Panc1 (cell line): ENCODE measurements at regions not wholly inside any gene's neighbourhood (a gene's known extent, or its start where the extent isn't known, plus 50 kb on each side); places are given as distances from the start of the nearest gene placed in this dataset.

Experiments used
- ATAC-seq: fragments of 200-7000 bp; cut with Tn5 transposase; 2 replicates; pipeline ENCODE4 v1.9.1; 2020; ENCODE audit warnings: mild to moderate bottlenecking, moderate library complexity
- BruUV-seq: library from RNA; stranded (reverse); fragments of 400-500 nt; replicated peaks from 2 replicates; lab custom pipeline; 2021; lab: Mats Ljungman, UMichigan
- CTCF ChIA-PET: fragments of 300-600 bp; sonication (Branson Sonifier 250); formaldehyde crosslinking; loops from one replicate; lab custom pipeline; 2022; ENCODE audit warnings: antibody characterized with exemption; lab: Charles Lee
- POLR2A ChIA-PET: fragments of 300-600 bp; sonication (Branson Sonifier 250); formaldehyde crosslinking; loops from one replicate; lab custom pipeline; 2022; ENCODE audit warnings: antibody characterized with exemption; lab: Charles Lee
- DNase-seq: peaks from one replicate; pipeline ENCODE4 v3.0.0-alpha.2; 2010; ENCODE audit warnings: low read depth, low spot score
- H3K27ac ChIP-seq: 2 replicates; pipeline ENCODE4 v1.5.1; 2011; ENCODE audit warnings: mild to moderate bottlenecking, low read length, inconsistent platforms
- H3K27me3 ChIP-seq: fragments of 200-500 bp; sonication (Bioruptor generic); 2 replicates; pipeline ENCODE4 v1.6.0; 2014; ENCODE audit warnings: low read length, inconsistent platforms; ENCODE audit not compliant: control insufficient read depth, insufficient read depth
- H3K36me3 ChIP-seq: fragments of 200-500 bp; sonication (Bioruptor generic); 2 replicates; pipeline ENCODE4 v1.5.1; 2014; ENCODE audit warnings: inconsistent platforms, mild to moderate bottlenecking, low read length, moderate library complexity; ENCODE audit not compliant: control insufficient read depth, insufficient read depth
- H3K4me1 ChIP-seq: 2 replicates; pipeline ENCODE4 v1.5.1; 2011; ENCODE audit warnings: inconsistent platforms, mild to moderate bottlenecking, low read length, moderate library complexity; ENCODE audit not compliant: control insufficient read depth, insufficient read depth
- H3K4me3 ChIP-seq, 2 experiments: 2 replicates each; pipeline ENCODE4 v1.5.1; 2011 to 2012; ENCODE audit warnings: low read depth in 2 of 2, low read length in 2 of 2, mild to moderate bottlenecking in 2 of 2, inconsistent platforms in 1 of 2, moderate library complexity in 1 of 2
- H3K9me3 ChIP-seq: fragments of 200-500 bp; sonication (Bioruptor generic); 2 replicates; pipeline ENCODE4 v1.5.1; 2014; ENCODE audit warnings: low read depth, mild to moderate bottlenecking, inconsistent platforms, low read length, moderate library complexity; ENCODE audit not compliant: control insufficient read depth, insufficient read depth
- CTCF ChIP-seq: fragments of 450-650 bp; IDR thresholded peaks from 2 replicates; pipeline ENCODE4 v1.5.1; 2017; ENCODE audit warnings: mild to moderate bottlenecking
- POLR2AphosphoS5 ChIP-seq: IDR thresholded peaks from 2 replicates; pipeline ENCODE4 v1.6.1; 2012; ENCODE audit warnings: mild to moderate bottlenecking, low read depth, low read length, moderate library complexity
- REST ChIP-seq, 2 experiments: IDR thresholded peaks; 2 replicates each; pipeline ENCODE4 v1.6.1; 2011 to 2012; ENCODE audit warnings: low read depth in 2 of 2, control low read depth in 1 of 2, low read length in 1 of 2, mild to moderate bottlenecking in 1 of 2, moderate library complexity in 1 of 2; ENCODE audit not compliant: insufficient read depth in 1 of 2
- SIN3A ChIP-seq: IDR thresholded peaks from 2 replicates; pipeline ENCODE4 v1.6.1; 2012; ENCODE audit warnings: low read depth, mild to moderate bottlenecking, low read length, moderate library complexity, borderline replicate concordance; ENCODE audit not compliant: insufficient read depth
- TCF7L2 ChIP-seq: IDR thresholded peaks from 2 replicates; pipeline ENCODE4 v1.6.1; 2011; ENCODE audit warnings: mild to moderate bottlenecking, low read depth, low read length, inconsistent platforms
- in situ Hi-C: cut with HindIII; loops from 2 replicates; pipeline ENCODE4 v1.10.0; 2016; ENCODE audit warnings: low sequenced_read_pairs, low pct_unique_long_range_greater_than_20kb
- intact Hi-C: fragments of 100-400 bp; cut with micrococcal nuclease; formaldehyde crosslinking; loops from one replicate; pipeline ENCODE4 v1.10.0; 2022; ENCODE audit not compliant: unreplicated experiment

DNA sequence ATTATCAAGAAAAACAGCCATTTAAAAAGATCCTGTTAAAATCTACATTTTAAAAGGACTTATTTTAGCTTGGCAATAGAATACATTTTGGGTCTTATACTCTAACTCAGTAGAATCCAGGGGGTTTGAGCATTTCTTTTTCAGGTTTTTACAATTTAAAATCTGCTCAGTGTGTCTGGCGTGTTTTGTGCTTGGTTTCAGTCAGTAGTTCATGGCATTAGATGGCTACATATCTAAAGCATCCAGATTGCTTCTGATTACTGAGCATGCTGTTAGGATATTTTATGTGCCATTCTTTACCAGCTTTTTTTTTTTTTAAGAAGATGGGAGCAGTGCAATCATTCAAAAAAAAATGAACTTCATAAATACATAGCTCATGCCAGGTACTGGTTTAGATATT is 566.1 kb upstream of the LARGE1 start:
- Histone ChIP-seq H3K9me3 (no peaks in the 10 kb centered on the region), H3K4me1 (no peaks in the 10 kb centered on the region), H3K27ac (no peak overlapping the region), H3K36me3 (no peaks in the 10 kb centered on the region), H3K4me3 (no peak overlapping the region), H3K27me3 (no peaks in the 10 kb centered on the region)
- DNase-seq (no peak), ATAC-seq (no peak)
- BruUV-seq = no TSS peak
- intact Hi-C loops (no loop called here), in situ Hi-C loops (no loop called here)
- POLR2A ChIA-PET = no interaction called here
- TF ChIP-seq TCF7L2 (no peak), SIN3A (no peak), CTCF (no peak), REST (IDR thresholded peaks at IDR 0.05; ENCODE audit: insufficient read depth in 1 of 2, low read depth in 2 of 2, low read length in 1 of 2) (no peak), POLR2AphosphoS5 (no peak)
- CTCF ChIA-PET = no interaction called here

DNA sequence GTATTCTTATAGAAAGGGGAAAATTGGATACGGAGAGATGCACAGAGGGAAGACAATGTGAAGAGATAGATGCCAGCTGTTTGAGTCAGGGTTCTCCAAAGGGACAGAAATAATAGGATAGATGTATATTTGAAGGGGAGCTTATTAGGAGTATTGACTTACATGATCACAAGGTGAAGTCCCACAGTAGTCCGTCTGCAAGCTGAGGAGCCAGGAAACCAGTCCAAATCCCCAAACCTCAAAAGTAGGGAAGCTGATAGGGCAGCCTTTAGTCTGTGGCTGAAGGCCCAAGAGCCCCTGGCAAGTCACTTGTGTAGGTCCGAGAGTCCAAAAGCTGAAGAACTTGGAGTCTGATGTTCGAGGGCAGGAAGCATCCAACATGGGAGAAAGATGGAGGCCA is 569.6 kb upstream of the LARGE1 start:
- H3K27me3 ChIP-seq = no peaks in the 10 kb centered on the region
- no peak overlapping the region for H3K4me3 ChIP-seq
- no TSS peak for BruUV-seq
- DNase-seq (no peak), ATAC-seq (no peak)
- no peak for TF ChIP-seq SIN3A
- TF ChIP-seq REST (IDR thresholded peaks at IDR 0.05; ENCODE audit: insufficient read depth in 1 of 2, low read depth in 2 of 2, low read length in 1 of 2) = no peak
- TF ChIP-seq POLR2AphosphoS5 = no peak
- TF ChIP-seq CTCF = no peak
- TF ChIP-seq TCF7L2 = no peak
- no peaks in the 10 kb centered on the region for H3K4me1 ChIP-seq
- H3K27ac ChIP-seq = no peak overlapping the region
- intact Hi-C loops = no loop called here
- no peaks in the 10 kb centered on the region for H3K36me3 ChIP-seq
- CTCF ChIA-PET = no interaction called here
- POLR2A ChIA-PET = no interaction called here
- no peaks in the 10 kb centered on the region for H3K9me3 ChIP-seq
- in situ Hi-C loops = no loop called here
